ENCODE measurements at regions not wholly inside any gene's neighbourhood (a gene's known extent, or its start where the extent isn't known, plus 50 kb on each side); places are given as distances from the start of the nearest gene placed in this dataset.

GRCh38 chr4:28916585-28916984 is 1803.6 kb upstream of the PCDH7 start:
- no peak for TF ChIP-seq ZBTB33 (IDR thresholded peaks at IDR 0.05; ENCODE audit: borderline replicate concordance, low read depth)
- no peak for TF ChIP-seq CTCF (IDR thresholded peaks at IDR 0.05)
- no peak for TF ChIP-seq REST (IDR thresholded peaks at IDR 0.05; ENCODE audit: low read depth, low read length)
- no peak for TF ChIP-seq RFX5 (IDR thresholded peaks at IDR 0.05; ENCODE audit: low read length)
- no peak for TF ChIP-seq GABPA (IDR thresholded peaks at IDR 0.05; ENCODE audit: low read depth)
- TF ChIP-seq USF2 (IDR thresholded peaks at IDR 0.05; ENCODE audit: borderline replicate concordance, low read depth, low read length), result no peak
- no peak for TF ChIP-seq POLR2AphosphoS5 (IDR thresholded peaks at IDR 0.05; ENCODE audit: low read depth, low read length)
- TF ChIP-seq MAX (IDR thresholded peaks at IDR 0.05; ENCODE audit: low read depth), result no peak
- no peak for TF ChIP-seq TAF1 (IDR thresholded peaks at IDR 0.05; ENCODE audit: borderline replicate concordance, low read depth, low read length)

Measured in SK-N-SH (cell line).